HUES6 (cell line): ENCODE measurements at regions not wholly inside any gene's neighbourhood (a gene's known extent, or its start where the extent isn't known, plus 50 kb on each side); places are given as distances from the start of the nearest gene placed in this dataset.

ENCODE experiments used
- H3K27ac ChIP-seq: 2 replicates; pipeline ENCODE4 v1.7.0; 2013; ENCODE audit warnings: low read depth, mild to moderate bottlenecking, low read length, inconsistent platforms
- H3K27me3 ChIP-seq: 2 replicates; pipeline ENCODE4 v1.6.1; 2013; ENCODE audit warnings: low read length; ENCODE audit not compliant: control insufficient read depth, insufficient read depth
- H3K36me3 ChIP-seq: 2 replicates; pipeline ENCODE4 v1.6.1; 2013; ENCODE audit warnings: low read length; ENCODE audit not compliant: control insufficient read depth, insufficient read depth
- H3K4me1 ChIP-seq: 2 replicates; pipeline ENCODE4 v1.6.1; 2013; ENCODE audit warnings: low read length; ENCODE audit not compliant: control insufficient read depth, insufficient read depth
- H3K4me3 ChIP-seq: 2 replicates; pipeline ENCODE4 v1.5.1; 2013; ENCODE audit warnings: low read depth, low read length
- H3K9ac ChIP-seq: one replicate; pipeline ENCODE4 v1.6.1; 2013; ENCODE audit warnings: mild to moderate bottlenecking, low read length
- H3K9me3 ChIP-seq: 2 replicates; pipeline ENCODE4 v1.6.1; 2013; ENCODE audit warnings: low read depth, low read length; ENCODE audit not compliant: control insufficient read depth, insufficient read depth

GRCh38 chr2:7502336-7502735 is 585.1 kb downstream of the RNF144A start:
- Histone ChIP-seq H3K27ac (no peak overlapping the region), H3K4me1 (0 out of 2 replicates have a peak, but pooled peaks cover 3% of the 10 kb centered on the region), H3K9me3 (no peaks in the 10 kb centered on the region), H3K27me3 (no peaks in the 10 kb centered on the region), H3K4me3 (no peak overlapping the region), H3K9ac (no peak overlapping the region), H3K36me3 (no peaks in the 10 kb centered on the region)

- no peak overlapping the region for H3K4me3 ChIP-seq
- no peak overlapping the region for H3K27ac ChIP-seq
- no peak overlapping the region for H3K9ac ChIP-seq
- H3K4me1 ChIP-seq, result no peaks in the 10 kb centered on the region
- H3K27me3 ChIP-seq, result no peaks in the 10 kb centered on the region
- H3K36me3 ChIP-seq, result no peaks in the 10 kb centered on the region
- H3K9me3 ChIP-seq, result no peaks in the 10 kb centered on the region
Measured at GRCh38 chr2:7508296-7508943, 591.2 kb downstream of the RNF144A start.

GRCh38 chr2:7510353-7510752 is 593.1 kb downstream of the RNF144A start:
- Histone ChIP-seq H3K36me3 (no peaks in the 10 kb centered on the region), H3K4me3 (no peak overlapping the region), H3K9ac (no peak overlapping the region), H3K27ac (no peak overlapping the region), H3K27me3 (no peaks in the 10 kb centered on the region), H3K9me3 (no peaks in the 10 kb centered on the region), H3K4me1 (no peaks in the 10 kb centered on the region)

GRCh38 chr2:7513834-7514233 is 596.6 kb downstream of the RNF144A start:
- Histone ChIP-seq H3K9me3 (no peaks in the 10 kb centered on the region), H3K4me1 (no peaks in the 10 kb centered on the region), H3K36me3 (no peaks in the 10 kb centered on the region), H3K27me3 (no peaks in the 10 kb centered on the region), H3K27ac (no peak overlapping the region), H3K4me3 (no peak overlapping the region), H3K9ac (no peak overlapping the region)

GRCh38 chr2:7515327-7515726 is 598.1 kb downstream of the RNF144A start:
- no peaks in the 10 kb centered on the region for H3K9me3 ChIP-seq
- H3K4me3 ChIP-seq, result no peak overlapping the region
- 0 out of 2 replicates have a peak, but pooled peaks cover 1% of the 10 kb centered on the region for H3K4me1 ChIP-seq
- H3K9ac ChIP-seq, result no peak overlapping the region
- no peaks in the 10 kb centered on the region for H3K36me3 ChIP-seq
- no peak overlapping the region for H3K27ac ChIP-seq
- H3K27me3 ChIP-seq, result no peaks in the 10 kb centered on the region

GRCh38 chr2:7516484-7517063 is 599.4 kb downstream of the RNF144A start:
- H3K9me3 ChIP-seq, result no peaks in the 10 kb centered on the region
- no peaks in the 10 kb centered on the region for H3K36me3 ChIP-seq
- H3K4me3 ChIP-seq, result no peak overlapping the region
- H3K27ac ChIP-seq, result no peak overlapping the region
- H3K9ac ChIP-seq, result no peak overlapping the region
- no peaks in the 10 kb centered on the region for H3K27me3 ChIP-seq
- H3K4me1 ChIP-seq, result 0 out of 2 replicates have a peak, but pooled peaks cover 3% of the 10 kb centered on the region

GRCh38 chr2:7517088-7517487 is 599.9 kb downstream of the RNF144A start:
- Histone ChIP-seq H3K9ac (no peak overlapping the region), H3K27ac (no peak overlapping the region)

GRCh38 chr2:7517851-7518250 is 600.6 kb downstream of the RNF144A start:
- Histone ChIP-seq H3K9ac (no peak overlapping the region), H3K4me1 (0 out of 2 replicates have a peak, but pooled peaks cover 3% of the 10 kb centered on the region), H3K36me3 (no peaks in the 10 kb centered on the region), H3K27me3 (no peaks in the 10 kb centered on the region), H3K9me3 (no peaks in the 10 kb centered on the region), H3K27ac (no peak overlapping the region), H3K4me3 (no peak overlapping the region)

More at GRCh38 chr2:7517088-7517487, 599.9 kb downstream of the RNF144A start:
- Histone ChIP-seq H3K36me3 (no peaks in the 10 kb centered on the region), H3K4me3 (no peak overlapping the region), H3K4me1 (0 out of 2 replicates have a peak, but pooled peaks cover 3% of the 10 kb centered on the region), H3K9me3 (no peaks in the 10 kb centered on the region), H3K27me3 (no peaks in the 10 kb centered on the region)

GRCh38 chr2:7523481-7524120 is 606.4 kb downstream of the RNF144A start:
- Histone ChIP-seq H3K27ac (no peak overlapping the region), H3K36me3 (no peaks in the 10 kb centered on the region), H3K4me3 (no peak overlapping the region), H3K4me1 (0 out of 2 replicates have a peak, but pooled peaks cover 3% of the 10 kb centered on the region), H3K9ac (no peak overlapping the region), H3K27me3 (no peaks in the 10 kb centered on the region), H3K9me3 (no peaks in the 10 kb centered on the region)

GRCh38 chr2:7524195-7524594 is 607.0 kb downstream of the RNF144A start:
- Histone ChIP-seq H3K27me3 (no peaks in the 10 kb centered on the region), H3K9me3 (peaks cover 3% of the 10 kb centered on the region; the same call in 1 of the 2 replicates), H3K4me3 (no peak overlapping the region), H3K27ac (no peak overlapping the region), H3K9ac (no peak overlapping the region), H3K4me1 (0 out of 2 replicates have a peak, but pooled peaks cover 3% of the 10 kb centered on the region), H3K36me3 (no peaks in the 10 kb centered on the region)

GRCh38 chr2:7525746-7526145 is 608.5 kb downstream of the RNF144A start:
- H3K9ac ChIP-seq, result no peak overlapping the region
- no peaks in the 10 kb centered on the region for H3K27me3 ChIP-seq
- no peak overlapping the region for H3K27ac ChIP-seq
- peaks cover 16% of the 10 kb centered on the region for H3K9me3 ChIP-seq
- no peaks in the 10 kb centered on the region for H3K36me3 ChIP-seq
- no peak overlapping the region for H3K4me3 ChIP-seq
- H3K4me1 ChIP-seq, result no peaks in the 10 kb centered on the region
